ENCODE measurements at regions not wholly inside any gene's neighbourhood (a gene's known extent, or its start where the extent isn't known, plus 50 kb on each side); places are given as distances from the start of the nearest gene placed in this dataset.
A peak's percentile ranks its signal among the peaks of the same experiment; 100 is the strongest.

DNA sequence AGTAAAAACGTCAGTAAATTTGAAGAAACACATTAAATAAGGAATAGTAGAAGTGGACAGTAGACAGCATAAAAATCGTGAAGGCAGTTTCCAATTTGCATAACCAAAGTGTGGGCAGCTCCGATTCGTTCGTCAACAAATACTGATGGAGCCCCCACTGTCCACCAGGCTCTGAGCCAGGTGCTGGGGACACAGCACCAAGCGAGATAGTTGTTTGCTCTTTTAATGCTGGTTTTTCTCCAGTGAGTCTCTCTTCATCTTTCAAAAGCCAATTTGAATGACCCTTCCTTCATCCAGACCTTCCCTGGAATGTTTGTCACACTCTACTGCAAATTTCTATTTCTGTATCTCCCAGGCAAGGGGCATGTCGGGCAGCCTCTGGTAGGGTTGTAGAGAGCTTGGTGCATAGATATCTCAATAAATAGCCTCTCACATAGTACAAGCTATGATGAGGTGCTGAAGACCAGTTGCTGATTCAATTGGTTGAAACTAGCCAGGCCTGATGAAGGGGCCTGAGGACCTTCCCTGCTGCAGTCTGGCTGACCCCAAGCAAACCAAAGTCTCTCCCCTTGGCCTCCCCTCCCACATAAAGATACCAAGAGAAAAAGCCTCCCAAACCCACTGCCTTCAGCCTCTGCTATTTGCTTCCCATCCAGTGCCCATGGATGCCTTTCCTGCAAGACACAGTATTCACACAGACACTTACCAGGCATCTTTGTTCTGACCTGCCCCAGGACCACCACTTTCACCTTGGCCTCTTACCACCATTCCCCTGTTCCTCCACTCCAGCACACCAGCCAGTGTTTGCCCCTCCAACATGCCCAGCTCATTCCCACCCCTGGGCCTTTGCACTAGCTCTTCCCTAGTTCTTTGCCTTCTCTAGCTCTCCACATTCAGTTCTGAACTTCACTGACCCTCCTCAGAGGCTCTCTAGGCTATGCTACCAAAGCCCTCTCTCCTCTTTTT is 125.2 kb downstream of the CEBPB start:
- no peak for DNase-seq

DNA sequence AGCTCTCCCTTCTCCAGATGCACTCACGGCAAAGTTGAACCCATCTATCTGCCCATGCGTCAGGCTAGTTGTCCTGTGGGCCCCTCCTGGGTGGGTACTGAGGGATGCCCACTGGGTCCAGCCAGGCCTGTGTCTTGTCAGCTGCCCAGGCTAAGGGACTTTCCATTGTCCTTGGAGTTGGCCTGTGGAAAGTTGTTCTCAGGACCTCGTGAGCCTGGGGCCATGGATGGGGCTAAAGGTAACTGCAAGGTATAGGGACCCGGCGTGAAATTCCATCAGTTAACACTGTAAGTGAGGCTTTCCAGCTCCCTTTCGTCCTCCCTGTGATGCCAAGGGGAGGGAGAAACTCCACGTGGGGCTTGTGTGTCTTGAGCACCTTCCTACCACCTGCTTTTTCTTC is 126.5 kb downstream of the CEBPB start:
- no peak for DNase-seq

DNA sequence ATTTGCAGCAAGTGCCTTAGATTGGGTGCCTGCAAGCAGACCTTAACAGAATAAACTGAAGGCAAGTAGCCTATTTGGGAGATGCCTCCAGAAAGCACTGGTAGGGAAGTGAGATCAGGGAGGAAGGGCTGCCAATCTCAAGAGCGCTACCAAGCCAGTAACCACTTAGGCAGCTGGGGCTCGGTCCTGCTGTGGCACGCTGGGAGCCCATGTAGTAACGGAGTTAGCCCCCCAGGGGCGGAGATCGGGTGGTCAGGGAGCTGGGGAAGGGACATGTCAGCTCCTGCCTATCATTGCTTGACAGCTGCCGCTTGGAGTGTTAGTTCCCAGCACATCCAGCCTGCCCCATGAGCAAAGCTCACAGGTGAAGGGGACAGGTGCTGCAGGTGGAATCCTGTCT is 127.0 kb downstream of the CEBPB start:
- no peak for DNase-seq

DNA sequence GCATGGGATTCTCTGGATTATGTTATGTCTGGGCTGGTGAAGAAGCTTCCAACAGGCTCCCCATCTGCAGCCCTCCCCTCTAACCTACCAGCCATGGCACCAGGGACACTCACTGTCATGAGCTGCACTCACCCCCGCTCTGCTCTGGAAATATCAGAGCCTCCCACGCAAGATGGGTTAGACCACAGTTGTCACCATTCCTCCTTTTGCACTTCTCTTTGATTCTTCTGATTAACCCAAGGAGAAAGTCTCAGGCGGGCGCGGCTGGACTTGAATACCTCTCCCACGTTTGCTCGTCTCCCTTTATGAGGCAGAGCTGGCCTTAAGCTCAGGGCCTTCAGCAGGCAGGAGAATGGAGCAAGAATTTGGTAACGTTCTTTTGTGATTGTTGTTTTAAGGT is 128.1 kb downstream of the CEBPB start:
- no peak for DNase-seq

DNA sequence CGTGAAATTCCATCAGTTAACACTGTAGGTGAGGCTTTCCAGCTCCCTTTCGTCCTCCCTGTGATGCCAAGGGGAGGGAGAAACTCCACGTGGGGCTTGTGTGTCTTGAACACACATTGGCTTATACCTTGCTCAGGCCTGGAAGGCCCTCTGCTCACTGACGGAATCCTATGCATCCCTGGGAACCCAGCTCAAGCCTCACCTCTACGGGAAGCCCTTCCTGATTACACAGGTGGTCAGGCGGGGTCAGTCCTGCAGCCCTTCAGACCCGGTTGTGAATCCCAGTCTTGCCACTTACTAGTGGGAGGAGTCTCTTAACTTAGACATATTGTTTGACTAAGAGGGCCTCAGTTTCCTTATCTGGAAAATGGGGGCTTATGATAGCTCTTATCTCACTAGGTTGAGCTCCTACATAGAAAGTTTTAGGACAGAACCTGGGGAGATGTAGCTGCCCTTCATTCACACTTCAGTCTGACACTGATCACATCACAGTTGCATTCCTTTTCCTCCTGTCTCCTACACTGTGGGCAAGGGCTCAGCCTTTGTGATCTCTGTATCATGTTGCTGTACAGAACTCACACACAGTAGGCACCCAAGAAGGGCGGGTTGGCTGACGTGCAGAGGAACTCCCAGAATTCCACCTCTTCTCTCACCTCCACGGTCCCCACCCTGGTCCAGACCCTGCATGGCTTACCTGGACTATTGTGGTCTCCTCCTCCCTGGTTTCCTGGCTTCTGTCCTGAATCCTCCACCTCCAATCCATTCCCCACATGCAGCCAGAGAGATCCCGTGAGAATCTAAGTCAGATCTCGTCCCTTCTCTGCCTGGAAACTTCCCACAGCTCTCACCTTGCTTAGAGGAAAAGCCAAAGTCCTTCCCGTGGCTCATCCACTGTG is 129.6 kb downstream of the CEBPB start:
- DNase-seq, result no peak

DNA sequence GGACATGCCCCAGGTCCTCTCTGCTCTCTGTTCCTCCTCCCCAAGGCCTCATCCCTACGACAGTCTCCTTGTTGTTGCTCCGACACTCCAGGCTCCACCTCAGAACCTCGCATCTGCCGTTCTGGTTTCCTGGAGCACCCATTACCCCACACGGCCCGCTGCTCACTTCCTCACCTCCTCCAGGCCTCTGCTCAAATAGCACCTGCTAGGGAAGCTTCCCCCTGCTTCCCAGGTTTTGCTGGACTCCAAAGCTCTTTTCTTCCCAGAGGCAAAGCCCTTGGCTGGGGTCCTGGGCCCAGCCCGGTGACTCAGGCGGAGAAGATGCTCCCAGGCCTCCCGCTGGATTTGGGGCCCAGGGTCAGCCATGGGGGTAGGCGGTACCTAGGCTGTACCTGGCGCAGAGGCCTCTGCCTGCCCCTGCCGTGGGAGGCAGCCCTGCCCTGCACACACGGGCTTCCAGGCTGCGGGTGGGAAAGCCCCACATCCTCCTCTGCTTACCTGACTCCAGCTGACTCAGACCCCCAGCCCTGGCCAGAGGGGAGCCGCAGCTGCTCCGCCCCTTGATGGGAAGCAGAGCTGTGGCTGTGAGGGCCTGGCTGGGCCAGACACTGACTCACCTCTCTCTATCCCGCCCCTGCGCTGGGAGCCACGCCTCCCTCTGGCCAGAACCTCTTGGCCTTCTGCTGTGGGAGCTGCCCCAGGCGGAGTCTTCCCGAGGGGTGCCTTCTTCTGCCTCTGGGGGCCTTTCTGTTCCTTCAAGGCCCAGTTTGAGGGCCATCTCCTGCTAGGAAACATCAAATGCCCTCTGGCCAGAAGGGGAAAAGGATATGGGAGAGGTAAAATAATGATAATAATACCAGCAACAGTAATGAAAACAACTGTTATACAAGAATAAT is 130.5 kb downstream of the CEBPB start:
- DNase-seq, result peak; percentile 65

DNA sequence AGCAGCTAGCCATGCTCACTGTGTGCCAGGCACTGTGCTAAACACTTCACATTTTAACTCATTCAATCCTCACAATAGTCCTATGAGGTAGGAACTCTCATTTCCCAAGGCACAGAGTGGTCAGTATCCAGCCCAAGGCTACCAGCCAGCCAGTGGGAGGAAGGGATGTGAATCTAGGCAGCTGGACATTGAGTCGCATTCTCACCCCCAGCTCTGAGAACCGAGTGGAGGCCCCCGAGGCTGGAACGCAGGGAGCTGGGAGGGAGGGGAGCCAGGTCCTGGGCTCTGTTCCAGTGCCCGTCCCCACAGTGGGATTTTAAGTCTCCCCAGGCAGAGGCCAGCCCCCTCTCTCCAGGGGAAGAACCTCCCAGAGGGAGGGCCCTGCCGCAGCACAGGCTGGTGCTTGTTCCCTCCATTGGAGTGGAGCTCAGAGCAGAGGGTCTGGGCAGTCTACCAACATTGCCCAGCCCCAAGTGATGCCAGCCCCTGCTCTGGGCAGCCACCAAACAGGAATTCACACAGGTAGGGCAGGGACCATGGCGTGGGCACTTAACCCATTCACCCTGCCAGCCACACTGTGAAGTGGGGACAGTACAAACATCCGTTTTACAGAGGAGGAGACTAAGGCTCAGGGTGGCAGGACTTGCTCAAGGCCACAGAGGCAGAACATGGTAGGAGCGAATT is 131.3 kb downstream of the CEBPB start:
- no peak for DNase-seq

DNA sequence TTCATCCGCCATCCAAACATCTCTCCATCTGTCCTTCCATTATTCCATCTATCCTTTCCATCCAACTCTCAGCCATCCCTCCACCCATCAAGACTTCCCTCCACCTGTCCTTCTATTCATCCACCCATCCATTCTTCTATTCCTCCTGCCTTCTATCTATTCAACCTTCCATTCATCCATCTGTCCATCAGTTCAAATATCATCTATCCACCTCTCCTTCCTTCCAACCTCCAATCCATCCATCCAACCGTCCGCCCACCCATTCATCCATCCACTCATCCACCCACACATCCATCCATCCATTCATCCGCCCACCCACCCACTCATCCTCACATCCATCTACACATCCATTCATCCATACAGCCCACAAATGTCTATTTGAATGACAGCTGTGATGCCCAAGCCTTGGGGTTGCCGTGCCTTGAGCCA is 132.1 kb downstream of the CEBPB start:
- no peak for DNase-seq

DNA sequence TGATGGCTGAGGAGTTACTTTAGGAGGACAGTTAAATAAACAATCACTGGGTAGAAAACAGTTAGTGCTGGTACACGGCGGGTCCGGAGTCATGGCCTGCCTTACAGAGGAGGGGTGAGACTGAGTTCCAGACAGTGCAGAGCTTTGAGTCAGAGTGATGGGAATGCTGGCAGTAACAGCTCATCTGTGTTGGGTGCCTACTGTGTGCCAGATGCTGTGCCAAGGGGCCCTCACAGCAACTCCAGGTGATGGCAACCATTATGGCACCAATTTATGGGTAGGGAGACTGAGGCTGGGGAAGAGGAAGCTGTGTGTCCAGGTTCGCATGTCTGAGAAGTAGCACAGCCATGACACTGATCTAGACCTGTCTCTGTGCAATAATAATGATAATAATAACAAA is 132.6 kb downstream of the CEBPB start:
- DNase-seq, result no peak

DNA sequence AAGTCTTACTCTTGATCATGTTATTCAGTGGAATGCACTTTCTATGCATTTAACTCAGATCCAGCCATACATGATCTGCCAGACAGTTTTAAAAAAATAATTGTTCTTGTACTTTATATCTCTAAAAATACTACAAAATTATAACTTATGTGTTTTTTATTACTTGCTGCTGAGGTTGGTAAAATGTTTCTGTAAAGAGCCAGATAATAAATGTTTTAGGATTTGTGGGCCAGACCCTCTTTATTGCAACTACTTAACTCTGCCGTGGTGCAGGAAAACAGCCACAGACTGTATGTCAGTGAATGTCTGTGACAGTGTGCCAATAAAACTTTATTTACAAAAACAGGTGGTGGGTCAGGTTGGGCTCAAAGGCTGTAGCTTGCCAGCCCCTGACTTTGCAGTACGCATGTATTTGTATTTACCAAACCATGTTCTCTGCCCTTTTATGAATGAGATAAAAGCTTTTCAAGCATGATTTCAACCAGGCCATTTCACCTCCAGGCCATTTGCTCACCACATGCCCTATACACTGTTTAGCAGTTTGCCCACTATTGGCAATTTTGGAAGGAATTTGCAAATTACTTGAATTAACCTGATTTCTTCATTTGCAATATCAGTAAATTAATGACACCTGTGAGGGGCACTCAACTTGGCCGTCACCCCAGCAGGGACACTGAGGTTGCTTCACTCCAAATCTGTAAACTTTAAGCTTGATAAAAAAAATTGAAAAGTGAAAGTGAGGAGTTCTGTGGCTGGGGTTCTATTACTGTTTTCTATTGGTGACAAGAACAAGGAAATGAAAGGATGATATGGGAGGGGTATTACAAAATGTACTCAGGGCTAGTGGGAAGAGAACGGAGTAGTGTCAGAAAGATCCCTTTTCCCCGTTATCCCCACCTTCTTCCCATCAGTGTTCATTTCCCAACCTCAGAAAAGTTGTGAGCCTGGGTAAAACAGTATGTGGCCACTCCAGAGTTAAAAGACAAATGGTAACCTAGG is 133.4 kb downstream of the CEBPB start:
- DNase-seq, result no peak

DNA sequence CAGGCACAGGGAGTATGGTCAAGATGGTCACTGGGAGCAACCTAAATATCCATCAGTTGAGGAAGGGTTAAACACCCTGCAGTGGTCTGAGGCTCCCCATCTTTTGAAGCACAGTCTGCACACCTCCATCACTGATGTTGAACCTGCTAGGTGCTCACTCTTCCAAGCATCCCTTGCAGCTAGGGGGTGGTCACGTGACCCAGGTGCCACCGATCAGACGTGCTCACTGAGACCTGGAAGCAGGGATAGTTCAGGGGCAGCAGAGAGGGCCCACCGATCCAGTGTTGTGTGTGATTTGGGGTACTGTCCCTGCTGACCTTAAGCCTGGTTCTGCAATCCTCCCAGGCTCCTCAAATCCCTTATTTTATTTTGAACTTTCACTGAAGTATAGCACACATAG is 134.6 kb downstream of the CEBPB start:
- DNase-seq, result no peak

DNA sequence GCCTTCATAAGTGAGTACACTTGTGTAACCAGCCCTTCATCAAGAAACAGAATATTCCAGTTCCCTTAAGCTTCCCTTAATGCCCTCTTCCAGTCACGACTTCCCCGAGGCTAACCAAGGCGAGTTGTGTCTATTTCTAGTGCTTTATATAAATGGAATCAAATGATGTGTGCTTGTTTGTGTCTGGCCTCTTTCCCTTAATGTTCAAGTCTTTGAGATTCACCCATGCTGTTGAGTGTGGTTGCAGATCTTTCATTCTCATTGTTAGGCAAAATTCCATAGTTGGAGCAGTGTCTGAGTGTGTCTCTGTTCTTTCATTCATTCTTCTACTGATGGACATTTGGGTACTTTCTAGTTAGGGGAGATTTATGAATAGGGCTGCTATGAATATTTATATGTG is 135.0 kb downstream of the CEBPB start:
- no peak for DNase-seq

DNA sequence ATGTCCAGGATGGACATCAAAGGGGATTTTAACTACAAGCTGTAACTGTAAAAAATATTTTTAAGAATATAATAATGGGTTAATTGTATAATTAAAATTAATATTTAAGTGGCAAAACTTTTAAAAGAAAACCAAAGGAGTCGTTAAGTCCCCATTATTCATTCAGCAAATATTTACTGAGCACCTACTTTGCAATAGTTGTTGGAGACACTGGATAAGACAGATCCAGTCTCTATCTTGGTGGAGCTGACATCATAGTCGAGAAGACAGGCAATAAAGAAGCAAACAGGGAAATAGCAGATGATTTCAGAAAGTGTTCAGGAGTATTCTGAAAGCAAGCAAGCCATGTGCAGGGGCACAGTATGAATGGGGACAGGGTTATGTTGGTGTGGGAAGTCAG is 137.0 kb downstream of the CEBPB start:
- no peak for DNase-seq

DNA sequence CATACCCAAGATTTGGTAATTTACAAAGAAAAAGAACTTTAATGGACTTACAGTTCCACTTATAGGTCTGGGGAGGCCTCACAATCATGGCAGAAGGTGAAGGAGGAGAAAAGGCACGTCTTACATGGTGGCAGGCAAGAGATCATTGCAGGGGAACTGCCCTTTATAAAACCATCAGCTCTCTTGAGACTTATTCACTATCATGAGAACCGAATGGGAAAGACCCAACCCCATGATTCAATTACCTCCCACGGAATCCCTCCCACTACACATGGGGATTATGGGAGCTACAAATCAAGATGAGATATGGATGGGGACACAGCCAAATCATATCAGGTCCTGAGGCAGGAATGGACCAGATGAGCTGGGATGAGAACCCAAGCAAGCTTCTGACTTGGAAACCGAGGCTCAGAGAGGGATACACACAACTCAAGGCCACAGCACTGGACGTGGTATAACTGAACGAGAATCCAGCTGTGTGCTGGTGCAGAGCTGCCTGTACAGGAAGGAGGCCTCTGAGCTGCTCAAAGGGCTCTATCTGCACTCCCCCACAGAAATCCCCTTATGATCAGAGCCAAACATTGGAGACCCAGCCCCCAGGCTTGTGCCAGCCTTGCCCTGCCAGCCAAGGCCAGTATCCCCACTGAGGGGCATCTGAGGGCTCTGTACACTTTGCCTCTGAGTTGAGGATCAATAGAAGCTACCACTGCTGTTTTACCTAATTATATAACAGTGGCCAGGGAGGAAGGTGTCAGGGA is 137.8 kb downstream of the CEBPB start:
- DNase-seq, result no peak

DNA sequence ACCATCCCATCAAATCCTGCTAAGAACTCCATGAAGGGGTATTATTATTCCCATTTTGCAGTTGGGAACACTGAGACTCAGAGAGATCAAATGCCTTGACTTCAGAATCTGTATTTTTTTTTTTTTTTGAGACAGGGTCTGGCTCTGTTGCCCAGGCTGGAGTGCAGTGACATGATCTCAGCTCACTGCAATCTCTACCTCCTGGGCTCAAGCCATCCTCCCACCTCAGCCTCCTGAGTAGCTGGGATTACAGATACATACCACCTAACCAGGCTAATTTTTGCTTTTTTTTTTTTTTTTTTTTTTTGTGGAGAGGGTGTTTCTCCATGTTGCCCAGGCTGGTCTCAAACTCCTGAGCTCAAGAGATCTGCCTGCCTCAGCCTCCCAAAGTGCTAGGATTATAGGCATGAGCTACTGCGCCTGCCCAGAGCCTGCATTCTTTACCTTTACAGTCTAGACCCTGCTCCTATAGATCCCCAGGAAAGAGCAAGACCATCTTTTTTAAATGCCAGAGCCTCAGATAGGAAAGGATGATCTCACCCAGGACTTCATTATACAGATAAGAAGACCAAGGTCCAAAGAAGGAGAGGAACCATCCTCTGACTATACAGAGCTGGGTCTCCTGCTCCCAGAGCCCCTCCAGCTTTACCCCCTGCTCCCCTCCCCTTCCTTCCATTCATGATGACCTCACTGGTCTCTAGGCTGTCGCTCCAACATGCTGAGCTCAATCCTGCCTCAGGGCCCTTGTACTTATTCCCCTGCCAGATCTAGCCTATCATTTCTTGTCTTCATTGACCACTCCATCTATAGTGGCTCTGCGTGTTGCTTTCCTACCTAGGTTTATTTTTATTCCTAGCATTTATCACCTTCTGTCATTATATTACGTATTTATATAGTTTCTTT is 138.6 kb downstream of the CEBPB start:
- DNase-seq, result no peak

DNA sequence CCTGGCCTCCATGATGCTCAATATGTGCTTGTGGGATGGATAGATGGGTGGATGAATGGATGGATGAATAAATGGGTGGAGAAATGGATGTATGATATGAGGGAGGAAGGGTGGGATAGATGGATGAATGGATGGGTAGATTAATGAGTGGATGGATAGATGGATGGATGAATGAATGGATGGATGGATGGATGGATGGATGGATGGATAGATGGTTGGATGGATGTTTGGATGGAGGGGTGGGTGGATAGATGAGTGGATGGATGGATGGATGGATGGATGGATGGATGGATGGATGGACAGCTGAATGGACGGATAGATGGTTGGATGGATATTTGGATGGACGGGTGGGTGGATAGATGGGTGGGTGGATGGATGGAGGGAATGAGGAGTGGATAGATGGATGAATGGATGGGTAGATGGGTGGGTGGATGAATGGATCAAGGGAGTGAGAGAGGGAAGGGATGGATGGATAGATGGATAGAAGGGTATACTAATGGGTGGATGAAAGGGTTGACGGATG is 139.4 kb downstream of the CEBPB start:
- DNase-seq, result no peak

DNA sequence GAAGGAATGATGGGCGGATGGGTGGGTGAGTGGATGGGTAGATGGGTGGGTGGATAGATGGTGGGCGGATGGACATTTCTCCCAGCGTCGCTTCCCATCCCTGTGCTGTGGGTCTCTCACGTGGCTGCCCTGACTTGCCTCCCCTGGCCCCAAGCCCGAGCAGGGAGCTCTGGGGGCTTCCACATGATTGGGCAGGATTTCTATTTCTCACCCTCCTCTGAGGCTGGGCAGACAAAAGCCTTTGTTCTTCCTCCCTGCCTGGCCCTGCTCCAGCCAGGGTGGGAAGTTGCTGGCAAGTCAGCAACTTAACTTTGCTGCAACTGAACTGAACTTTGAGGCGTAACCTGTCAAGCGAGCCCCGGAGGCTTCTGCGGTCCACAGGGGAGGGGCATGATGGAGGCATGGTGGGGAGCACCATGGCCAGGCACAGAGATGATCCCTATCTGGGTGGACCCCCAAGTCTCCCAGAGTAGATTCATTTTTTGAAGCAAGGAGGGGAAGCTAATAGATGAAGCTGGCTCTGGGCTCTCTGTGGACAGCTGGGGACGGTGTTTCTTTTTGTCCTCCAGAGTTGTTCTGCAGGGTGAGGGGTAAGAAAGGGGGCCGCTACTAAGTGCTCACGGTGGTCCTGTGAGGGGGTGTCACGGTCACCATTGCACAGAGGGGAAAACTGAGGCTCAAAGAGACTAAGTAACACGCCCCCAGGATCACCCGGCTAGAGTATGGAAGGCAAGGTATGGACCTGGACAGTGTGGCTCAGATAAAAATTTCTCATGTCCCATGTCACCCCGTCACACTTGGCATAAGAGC is 140.1 kb downstream of the CEBPB start:
- peak; percentile 82 for DNase-seq

Measured in eye (tissue), 1 donor.